K562 (cell line): ENCODE measurements at regions not wholly inside any gene's neighbourhood (a gene's known extent, or its start where the extent isn't known, plus 50 kb on each side); places are given as distances from the start of the nearest gene placed in this dataset.

Source experiments
- SOX6 ChIP-seq: fragments of 450-650 bp; IDR thresholded peaks from 2 replicates; pipeline ENCODE4 v1.6.1; 2014; ENCODE audit warnings: mild to moderate bottlenecking
- TBP ChIP-seq: optimal IDR thresholded peaks from 2 replicates; pipeline ENCODE3; 2011; ENCODE audit warnings: low read depth, low read length, improper control_type of control experiment
- ZNF583 ChIP-seq: fragments of 250-450 bp; sonication (Bioruptor Pico); IDR thresholded peaks from 2 replicates; pipeline ENCODE4 v1.4.0; 2020
- ZNF696 ChIP-seq: fragments of 250-450 bp; sonication (Bioruptor Pico); conservative IDR thresholded peaks from 2 replicates; pipeline ENCODE4 v1.4.0; 2020; ENCODE audit warnings: mild to moderate bottlenecking, moderate library complexity
- TF ChIP-seq, protein P1 (sequence below): fragments of 450-650 bp; IDR thresholded peaks from 2 replicates; pipeline ENCODE4 v1.6.1; 2016; ENCODE audit warnings: antibody characterized with exemption
- TF ChIP-seq, protein P2 (sequence below): fragments of 450-650 bp; IDR thresholded peaks from 2 replicates; pipeline ENCODE4 v1.6.1; 2016; ENCODE audit warnings: low read depth

DNA sequence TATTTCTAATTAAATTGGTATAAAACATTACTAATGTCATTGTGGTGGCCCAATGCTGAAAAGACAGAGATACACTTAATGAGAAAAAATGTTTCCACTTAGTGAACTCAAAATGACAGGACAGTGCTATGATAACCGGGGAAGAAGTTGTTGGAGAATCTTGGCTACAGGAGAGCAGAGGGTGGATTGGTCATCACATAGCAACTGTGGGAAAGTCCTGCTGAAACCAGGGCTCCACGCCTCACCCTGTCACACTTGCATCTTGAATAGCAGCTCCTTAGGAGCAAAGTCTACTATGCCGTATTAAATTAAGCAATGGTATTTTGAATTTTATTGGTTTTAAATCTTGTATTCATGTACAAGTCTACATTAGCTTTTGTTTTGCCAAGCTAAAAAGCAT is 225.5 kb downstream of the KLF6 start (continued):
- TF ChIP-seq, protein P1, sequence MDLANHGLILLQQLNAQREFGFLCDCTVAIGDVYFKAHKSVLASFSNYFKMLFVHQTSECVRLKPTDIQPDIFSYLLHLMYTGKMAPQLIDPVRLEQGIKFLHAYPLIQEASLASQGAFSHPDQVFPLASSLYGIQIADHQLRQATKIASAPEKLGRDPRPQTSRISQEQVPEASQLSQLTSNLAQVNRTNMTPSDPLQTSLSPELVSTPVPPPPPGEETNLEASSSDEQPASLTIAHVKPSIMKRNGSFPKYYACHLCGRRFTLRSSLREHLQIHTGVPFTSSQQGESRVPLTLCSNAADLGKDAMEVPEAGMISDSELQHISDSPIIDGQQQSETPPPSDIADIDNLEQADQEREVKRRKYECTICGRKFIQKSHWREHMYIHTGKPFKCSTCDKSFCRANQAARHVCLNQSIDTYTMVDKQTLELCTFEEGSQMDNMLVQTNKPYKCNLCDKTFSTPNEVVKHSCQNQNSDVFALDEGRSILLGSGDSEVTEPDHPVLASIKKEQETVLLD, result no peak
- TF ChIP-seq SOX6 (no peak), ZNF583 (no peak), TBP (no peak), ZNF696 (no peak)
- TF ChIP-seq, protein P2, sequence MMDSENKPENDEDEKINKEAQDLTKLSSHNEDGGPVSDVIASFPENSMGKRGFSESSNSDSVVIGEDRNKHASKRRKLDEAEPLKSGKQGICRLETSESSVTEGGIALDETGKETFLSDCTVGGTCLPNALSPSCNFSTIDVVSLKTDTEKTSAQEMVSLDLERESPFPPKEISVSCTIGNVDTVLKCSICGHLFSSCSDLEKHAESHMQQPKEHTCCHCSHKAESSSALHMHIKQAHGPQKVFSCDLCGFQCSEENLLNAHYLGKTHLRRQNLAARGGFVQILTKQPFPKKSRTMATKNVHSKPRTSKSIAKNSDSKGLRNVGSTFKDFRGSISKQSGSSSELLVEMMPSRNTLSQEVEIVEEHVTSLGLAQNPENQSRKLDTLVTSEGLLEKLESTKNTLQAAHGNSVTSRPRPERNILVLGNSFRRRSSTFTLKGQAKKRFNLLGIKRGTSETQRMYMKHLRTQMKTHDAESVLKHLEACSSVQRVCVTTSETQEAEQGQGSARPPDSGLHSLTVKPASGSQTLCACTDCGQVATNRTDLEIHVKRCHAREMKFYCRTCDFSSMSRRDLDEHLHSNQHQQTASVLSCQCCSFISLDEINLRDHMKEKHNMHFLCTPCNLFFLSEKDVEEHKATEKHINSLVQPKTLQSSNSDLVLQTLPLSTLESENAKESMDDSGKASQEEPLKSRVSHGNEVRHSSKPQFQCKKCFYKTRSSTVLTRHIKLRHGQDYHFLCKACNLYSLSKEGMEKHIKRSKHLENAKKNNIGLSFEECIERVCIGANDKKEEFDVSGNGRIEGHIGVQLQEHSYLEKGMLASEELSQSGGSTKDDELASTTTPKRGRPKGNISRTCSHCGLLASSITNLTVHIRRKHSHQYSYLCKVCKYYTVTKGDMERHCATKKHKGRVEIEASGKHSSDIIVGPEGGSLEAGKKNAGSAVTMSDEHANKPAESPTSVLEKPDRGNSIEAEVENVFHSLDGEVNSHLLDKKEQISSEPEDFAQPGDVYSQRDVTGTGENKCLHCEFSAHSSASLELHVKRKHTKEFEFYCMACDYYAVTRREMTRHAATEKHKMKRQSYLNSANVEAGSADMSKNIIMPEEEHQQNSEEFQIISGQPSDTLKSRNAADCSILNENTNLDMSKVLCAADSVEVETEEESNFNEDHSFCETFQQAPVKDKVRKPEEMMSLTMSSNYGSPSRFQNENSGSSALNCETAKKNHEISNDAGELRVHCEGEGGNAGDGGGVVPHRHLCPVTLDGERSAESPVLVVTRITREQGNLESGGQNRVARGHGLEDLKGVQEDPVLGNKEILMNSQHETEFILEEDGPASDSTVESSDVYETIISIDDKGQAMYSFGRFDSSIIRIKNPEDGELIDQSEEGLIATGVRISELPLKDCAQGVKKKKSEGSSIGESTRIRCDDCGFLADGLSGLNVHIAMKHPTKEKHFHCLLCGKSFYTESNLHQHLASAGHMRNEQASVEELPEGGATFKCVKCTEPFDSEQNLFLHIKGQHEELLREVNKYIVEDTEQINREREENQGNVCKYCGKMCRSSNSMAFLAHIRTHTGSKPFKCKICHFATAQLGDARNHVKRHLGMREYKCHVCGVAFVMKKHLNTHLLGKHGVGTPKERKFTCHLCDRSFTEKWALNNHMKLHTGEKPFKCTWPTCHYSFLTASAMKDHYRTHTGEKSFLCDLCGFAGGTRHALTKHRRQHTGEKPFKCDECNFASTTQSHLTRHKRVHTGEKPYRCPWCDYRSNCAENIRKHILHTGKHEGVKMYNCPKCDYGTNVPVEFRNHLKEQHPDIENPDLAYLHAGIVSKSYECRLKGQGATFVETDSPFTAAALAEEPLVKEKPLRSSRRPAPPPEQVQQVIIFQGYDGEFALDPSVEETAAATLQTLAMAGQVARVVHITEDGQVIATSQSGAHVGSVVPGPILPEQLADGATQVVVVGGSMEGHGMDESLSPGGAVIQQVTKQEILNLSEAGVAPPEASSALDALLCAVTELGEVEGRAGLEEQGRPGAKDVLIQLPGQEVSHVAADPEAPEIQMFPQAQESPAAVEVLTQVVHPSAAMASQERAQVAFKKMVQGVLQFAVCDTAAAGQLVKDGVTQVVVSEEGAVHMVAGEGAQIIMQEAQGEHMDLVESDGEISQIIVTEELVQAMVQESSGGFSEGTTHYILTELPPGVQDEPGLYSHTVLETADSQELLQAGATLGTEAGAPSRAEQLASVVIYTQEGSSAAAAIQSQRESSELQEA, result no peak
- TF ChIP-seq, all 486 proteins: peak for 0
